Trophoblast cell (in vitro differentiated cells and primary cell): ENCODE measurements at regions not wholly inside any gene's neighbourhood (a gene's known extent, or its start where the extent isn't known, plus 50 kb on each side); places are given as distances from the start of the nearest gene placed in this dataset.
A peak's percentile ranks its signal among the peaks of the same experiment; 100 is the strongest.

ENCODE experiments used
- DNase-seq, 2 donors: peaks; one replicate each; pipeline ENCODE4 v3.0.0-alpha.2; 2016
- H2AFZ ChIP-seq: 2 replicates; pipeline ENCODE4 v1.6.1; 2013; ENCODE audit warnings: low read length, moderate library complexity, mild to moderate bottlenecking; ENCODE audit not compliant: insufficient read depth, poor library complexity
- H2AK5ac ChIP-seq: 2 replicates; pipeline ENCODE4 v1.6.1; 2013; ENCODE audit warnings: mild to moderate bottlenecking, low read length
- H2BK120ac ChIP-seq: 2 replicates; pipeline ENCODE4 v1.6.1; 2013; ENCODE audit warnings: low read length, mild to moderate bottlenecking, moderate library complexity; ENCODE audit not compliant: insufficient read depth, poor library complexity
- H2BK12ac ChIP-seq: 2 replicates; pipeline ENCODE4 v1.6.1; 2013; ENCODE audit warnings: mild to moderate bottlenecking, low read length, moderate library complexity
- H2BK5ac ChIP-seq: 2 replicates; pipeline ENCODE4 v1.6.1; 2013; ENCODE audit warnings: low read length, low read depth, moderate library complexity, mild to moderate bottlenecking; ENCODE audit not compliant: poor library complexity
- H3K14ac ChIP-seq: 2 replicates; pipeline ENCODE4 v1.6.1; 2013; ENCODE audit warnings: mild to moderate bottlenecking, low read length
- H3K18ac ChIP-seq: 2 replicates; pipeline ENCODE4 v1.6.1; 2013; ENCODE audit warnings: mild to moderate bottlenecking, low read length
- H3K23ac ChIP-seq: 2 replicates; pipeline ENCODE4 v1.6.1; 2013; ENCODE audit warnings: low read length
- H3K27ac ChIP-seq: 2 replicates; pipeline ENCODE4 v1.5.1; 2013; ENCODE audit warnings: low read depth, mild to moderate bottlenecking, inconsistent platforms, low read length, moderate library complexity
- H3K27me3 ChIP-seq: 2 replicates; pipeline ENCODE4 v1.6.1; 2013; ENCODE audit warnings: inconsistent platforms, mild to moderate bottlenecking, low read length, moderate library complexity; ENCODE audit not compliant: insufficient read depth
- H3K36me3 ChIP-seq, 2 experiments: 1 replicate in 1 of 2; 2 replicates in 1 of 2; pipeline ENCODE4 v1.6.1; 2013; ENCODE audit warnings: low read length in 2 of 2, mild to moderate bottlenecking in 2 of 2, moderate library complexity in 1 of 2; ENCODE audit not compliant: insufficient read depth in 2 of 2, control insufficient read depth in 1 of 2
- H3K4ac ChIP-seq: 2 replicates; pipeline ENCODE4 v1.6.1; 2013; ENCODE audit warnings: low read depth, mild to moderate bottlenecking, low read length, moderate library complexity
- H3K4me1 ChIP-seq, 2 experiments: 1 replicate in 1 of 2; 2 replicates in 1 of 2; pipeline ENCODE4 v1.6.1; 2013; ENCODE audit warnings: low read length in 2 of 2, mild to moderate bottlenecking in 2 of 2, moderate library complexity in 1 of 2; ENCODE audit not compliant: insufficient read depth in 2 of 2, control insufficient read depth in 1 of 2
- H3K4me2 ChIP-seq: 2 replicates; pipeline ENCODE4 v1.6.1; 2013; ENCODE audit warnings: inconsistent platforms, mild to moderate bottlenecking, low read length, moderate library complexity
- H3K4me3 ChIP-seq: 2 replicates; pipeline ENCODE4 v1.5.1; 2013; ENCODE audit warnings: mild to moderate bottlenecking, low read depth, low read length, inconsistent platforms
- H3K79me1 ChIP-seq: one replicate; pipeline ENCODE4 v1.6.1; 2013; ENCODE audit warnings: low read length
- H3K79me2 ChIP-seq: 2 replicates; pipeline ENCODE4 v1.6.1; 2013; ENCODE audit warnings: low read length, mild to moderate bottlenecking; ENCODE audit not compliant: control insufficient read depth, insufficient read depth, poor library complexity
- H3K9ac ChIP-seq: 2 replicates; pipeline ENCODE4 v1.6.1; 2013; ENCODE audit warnings: mild to moderate bottlenecking, low read length
- H3K9me3 ChIP-seq: 2 replicates; pipeline ENCODE4 v1.6.1; 2013; ENCODE audit warnings: low read depth, mild to moderate bottlenecking, control low read depth, inconsistent platforms, low read length; ENCODE audit not compliant: insufficient read depth
- H4K12ac ChIP-seq: 2 replicates; pipeline ENCODE4 v1.6.1; 2013; ENCODE audit warnings: low read depth, mild to moderate bottlenecking, low read length, moderate library complexity
- H4K8ac ChIP-seq: 2 replicates; pipeline ENCODE4 v1.6.1; 2013; ENCODE audit warnings: low read depth, mild to moderate bottlenecking, low read length, moderate library complexity
- H4K91ac ChIP-seq: one replicate; pipeline ENCODE4 v1.6.1; 2013; ENCODE audit warnings: low read depth, mild to moderate bottlenecking, low read length, moderate library complexity
- WGBS: extraction: QIAGEN DNeasy Blood & Tissue Kit; methylation state at CpG from one replicate; pipeline ENCODE4 v1.1.7; 2013; ENCODE audit warnings: missing lambda C conversion rate; ENCODE audit not compliant: insufficient read length, insufficient coverage; ENCODE audit errors: extremely low coverage; 5-methylcytosine and 5-hydroxymethylcytosine counted together

DNA sequence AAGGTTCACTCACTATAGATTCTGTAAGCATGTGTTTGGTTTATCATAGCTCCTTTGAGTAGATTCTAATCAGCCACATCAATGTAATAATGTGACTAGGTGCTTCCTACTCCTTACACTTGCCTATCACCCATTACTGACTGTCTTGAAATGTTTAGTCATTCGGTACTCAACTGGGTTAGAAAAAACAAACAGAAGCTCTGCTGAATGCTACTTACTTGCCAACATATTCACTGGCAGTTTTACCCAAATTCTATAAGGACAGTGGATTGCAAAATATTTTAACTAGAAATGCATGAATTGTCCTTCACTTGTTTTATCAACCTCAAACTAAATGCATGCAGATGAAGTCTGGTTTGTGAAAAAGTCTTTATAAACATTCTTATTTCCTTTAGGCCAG lies 352.1 kb upstream of the ALCAM start:
- Histone ChIP-seq H3K4me2 (no peak overlapping the region), H2BK5ac (no peak overlapping the region), H2AFZ (no peak overlapping the region), H3K27me3 (no peaks in the 10 kb centered on the region), H2BK120ac (no peak overlapping the region), H3K9ac (no peak overlapping the region), H3K79me1 (no peaks in the 10 kb centered on the region), H3K4me1 (no peaks in the 10 kb centered on the region), H3K4me3 (no peak overlapping the region), H3K27ac (no peak overlapping the region), H3K18ac (no peak overlapping the region), H2AK5ac (no peak overlapping the region), H4K91ac (no peak overlapping the region), H2BK12ac (no peak overlapping the region), H3K14ac (no peak overlapping the region), H3K36me3 (no peaks in the 10 kb centered on the region), H3K4ac (no peak overlapping the region), H3K9me3 (no peaks in the 10 kb centered on the region), H3K23ac (no peak overlapping the region), H3K79me2 (no peaks in the 10 kb centered on the region), H4K8ac (no peak overlapping the region), H4K12ac (no peak overlapping the region)
- no CpG with 5 or more reads among the region's 1 CpG for WGBS
- DNase-seq, result no peak

DNA sequence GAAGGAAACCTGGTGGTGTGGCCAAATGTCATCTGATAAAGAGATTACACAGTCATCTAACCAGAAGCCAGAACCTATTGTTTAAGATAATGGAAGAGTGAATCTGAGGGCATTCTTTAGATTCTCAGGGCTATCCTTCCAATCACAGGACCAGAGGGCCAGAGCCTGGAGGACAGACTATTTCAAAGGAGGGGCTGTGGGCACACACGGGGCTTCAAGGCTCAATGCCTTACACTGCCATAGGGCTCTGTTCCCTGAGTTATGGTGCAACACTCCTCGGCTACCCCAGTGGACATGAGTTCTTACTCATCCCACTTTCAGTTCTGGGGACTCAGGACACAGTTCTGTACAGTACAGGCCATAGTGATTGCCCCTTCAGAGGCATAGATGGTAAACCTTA lies 343.9 kb upstream of the ALCAM start:
- H2AFZ ChIP-seq, result no peak overlapping the region
- H3K4me1 ChIP-seq, result peaks cover 7% of the 10 kb centered on the region in 2 experiments
- H3K4ac ChIP-seq, result no peak overlapping the region
- peaks cover 3% of the 10 kb centered on the region for H3K79me1 ChIP-seq
- no peaks in the 10 kb centered on the region for H3K9me3 ChIP-seq
- H2BK12ac ChIP-seq, result peak overlapping the region; percentile 9
- H3K79me2 ChIP-seq, result no peaks in the 10 kb centered on the region
- peak in 1 of 2 donors; percentile 4 for DNase-seq
- H3K4me3 ChIP-seq, result no peak overlapping the region
- H3K9ac ChIP-seq, result no peak overlapping the region
- H3K14ac ChIP-seq, result no peak overlapping the region
- no peak overlapping the region for H3K23ac ChIP-seq
- no peaks in the 10 kb centered on the region for H3K36me3 ChIP-seq
- H3K27ac ChIP-seq, result no peak overlapping the region
- no peak overlapping the region for H3K18ac ChIP-seq
- no CpG with 5 or more reads among the region's 2 CpGs for WGBS
- H4K91ac ChIP-seq, result no peak overlapping the region
- H3K4me2 ChIP-seq, result no peak overlapping the region
- H2BK5ac ChIP-seq, result peak overlapping the region; percentile 27
- no peaks in the 10 kb centered on the region for H3K27me3 ChIP-seq
- H4K12ac ChIP-seq, result no peak overlapping the region
- peak overlapping the region; percentile 25 for H2BK120ac ChIP-seq
- no peak overlapping the region for H2AK5ac ChIP-seq
- H4K8ac ChIP-seq, result peak overlapping the region; percentile 35

DNA sequence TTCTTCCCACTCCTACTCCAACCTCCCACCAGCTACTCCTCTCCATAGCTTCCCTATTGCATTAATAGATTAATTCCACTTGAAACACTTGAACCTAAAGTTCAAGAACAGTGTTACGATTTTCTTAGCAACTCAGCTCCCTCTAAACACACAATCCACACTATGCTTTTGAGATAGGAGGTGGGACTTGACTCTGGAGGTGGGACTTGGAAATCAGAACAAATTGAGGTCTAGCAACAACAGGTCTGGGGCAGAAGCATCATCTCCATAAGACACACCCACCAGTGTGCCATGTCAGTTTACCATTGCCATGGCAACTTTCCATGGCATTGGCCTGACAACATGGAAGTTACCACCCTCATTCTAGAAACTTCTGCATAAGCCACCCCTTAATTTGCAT lies 336.5 kb upstream of the ALCAM start:
- no peak overlapping the region for H3K27ac ChIP-seq
- no peaks in the 10 kb centered on the region for H3K36me3 ChIP-seq
- H3K9me3 ChIP-seq, result no peaks in the 10 kb centered on the region
- no peak overlapping the region for H3K4me2 ChIP-seq
- no peak overlapping the region for H2AK5ac ChIP-seq
- no peaks in the 10 kb centered on the region for H3K79me2 ChIP-seq
- DNase-seq, result no peak
- H2BK120ac ChIP-seq, result no peak overlapping the region
- WGBS, result no CpG with 5 or more reads among the region's 1 CpG
- no peak overlapping the region for H3K4me3 ChIP-seq
- no peak overlapping the region for H3K9ac ChIP-seq
- H4K8ac ChIP-seq, result no peak overlapping the region
- no peaks in the 10 kb centered on the region for H3K27me3 ChIP-seq
- H2BK12ac ChIP-seq, result no peak overlapping the region
- H4K12ac ChIP-seq, result no peak overlapping the region
- H3K4ac ChIP-seq, result no peak overlapping the region
- H3K18ac ChIP-seq, result no peak overlapping the region
- no peak overlapping the region for H2AFZ ChIP-seq
- H2BK5ac ChIP-seq, result no peak overlapping the region
- H4K91ac ChIP-seq, result no peak overlapping the region
- no peaks in the 10 kb centered on the region for H3K79me1 ChIP-seq
- H3K14ac ChIP-seq, result no peak overlapping the region
- H3K4me1 ChIP-seq, result no peaks in the 10 kb centered on the region
- no peak overlapping the region for H3K23ac ChIP-seq

DNA sequence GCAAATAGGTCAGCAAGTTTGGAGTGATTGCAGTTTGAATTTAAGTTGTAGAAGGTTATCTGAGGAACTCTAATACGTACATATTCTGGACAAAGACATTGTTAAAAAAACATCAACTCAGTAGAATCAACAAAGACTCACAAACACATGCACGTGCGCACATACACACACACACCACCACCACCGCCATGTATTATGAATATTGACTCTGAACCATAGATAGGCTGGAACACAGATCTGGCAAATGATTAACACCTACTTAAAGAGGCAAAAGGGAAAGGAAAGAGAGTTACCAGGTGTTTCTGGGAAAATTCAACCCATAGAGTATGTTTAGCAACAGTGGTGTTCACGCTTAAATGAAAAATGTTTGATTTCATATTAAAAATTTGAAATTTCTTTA lies 334.2 kb upstream of the ALCAM start:
- Histone ChIP-seq H3K4ac (no peak overlapping the region), H3K79me1 (no peaks in the 10 kb centered on the region), H2BK120ac (no peak overlapping the region), H4K12ac (no peak overlapping the region), H4K8ac (no peak overlapping the region), H3K9ac (no peak overlapping the region), H3K36me3 (no peaks in the 10 kb centered on the region), H3K14ac (no peak overlapping the region), H2AFZ (no peak overlapping the region), H3K27me3 (no peaks in the 10 kb centered on the region), H2BK5ac (no peak overlapping the region), H3K4me3 (no peak overlapping the region), H3K23ac (no peak overlapping the region), H2BK12ac (no peak overlapping the region), H3K4me1 (no peaks in the 10 kb centered on the region), H2AK5ac (no peak overlapping the region), H3K79me2 (no peaks in the 10 kb centered on the region), H3K27ac (no peak overlapping the region), H3K18ac (no peak overlapping the region), H3K9me3 (no peaks in the 10 kb centered on the region), H4K91ac (no peak overlapping the region), H3K4me2 (no peak overlapping the region)
- no CpG with 5 or more reads among the region's 5 CpGs for WGBS
- DNase-seq, result no peak
